IMR-90 (cell line): ENCODE measurements at regions not wholly inside any gene's neighbourhood (a gene's known extent, or its start where the extent isn't known, plus 50 kb on each side); places are given as distances from the start of the nearest gene placed in this dataset.

Experiments
- ATAC-seq: fragments of 200-7000 bp; cut with Tn5 transposase; 2 replicates; pipeline ENCODE4 v1.9.1; 2020; ENCODE audit warnings: low read depth, mild to moderate bottlenecking, moderate library complexity
- BruUV-seq: library from RNA; stranded (reverse); fragments of 400-500 nt; replicated peaks from 2 replicates; lab custom pipeline; 2021; lab: Mats Ljungman, UMichigan
- CTCF ChIA-PET: fragments of 300-600 bp; formaldehyde crosslinking; extraction: SDS; loops from one replicate; lab custom pipeline; 2021; ENCODE audit warnings: antibody characterized with exemption; lab: Yijun Ruan, JAX
- POLR2A ChIA-PET: fragments of 300-600 bp; sonication (Branson Sonifier 250); formaldehyde crosslinking; loops from one replicate; lab custom pipeline; 2022; ENCODE audit warnings: antibody characterized with exemption; ENCODE audit not compliant: unreplicated experiment; lab: Charles Lee
- DNase-seq: peaks from one replicate; pipeline ENCODE4 v3.0.0; 2013
- H2AFZ ChIP-seq: replicated peaks from 2 replicates; pipeline ENCODE3; 2013; ENCODE audit warnings: low read length, mild to moderate bottlenecking; ENCODE audit not compliant: poor library complexity
- H2AK5ac ChIP-seq: 2 replicates; pipeline ENCODE4 v1.6.1; 2013; ENCODE audit warnings: low read depth, low read length, inconsistent platforms
- H2AK9ac ChIP-seq: replicated peaks from 2 replicates; pipeline ENCODE3; 2013; ENCODE audit warnings: mild to moderate bottlenecking, low read depth, low read length, moderate library complexity; ENCODE audit not compliant: poor library complexity
- H2BK120ac ChIP-seq: 2 replicates; pipeline ENCODE4 v1.6.1; 2013; ENCODE audit warnings: low read depth, low read length, inconsistent platforms
- H2BK15ac ChIP-seq: 3 replicates; pipeline ENCODE4 v1.6.1; 2013; ENCODE audit warnings: low read depth, low read length, inconsistent platforms
- H2BK20ac ChIP-seq: 2 replicates; pipeline ENCODE4 v1.6.1; 2013; ENCODE audit warnings: low read depth, mild to moderate bottlenecking, inconsistent platforms, low read length, moderate library complexity
- H2BK5ac ChIP-seq: 2 replicates; pipeline ENCODE4 v1.6.1; 2013; ENCODE audit warnings: mild to moderate bottlenecking, low read depth, low read length, inconsistent platforms; ENCODE audit not compliant: poor library complexity, severe bottlenecking
- H3K14ac ChIP-seq: replicated peaks from 2 replicates; pipeline ENCODE4 v1.6.1; 2013; ENCODE audit warnings: low read depth, low read length, inconsistent platforms
- H3K18ac ChIP-seq: 2 replicates; pipeline ENCODE4 v1.6.1; 2013; ENCODE audit warnings: low read depth, low read length, control low read depth
- H3K23ac ChIP-seq: 2 replicates; pipeline ENCODE4 v1.6.1; 2013; ENCODE audit warnings: low read depth, low read length, inconsistent platforms
- H3K27ac ChIP-seq: 2 replicates; pipeline ENCODE4 v1.5.1; 2013; ENCODE audit warnings: mild to moderate bottlenecking, control low read depth, low read length; ENCODE audit not compliant: insufficient read depth
- H3K27me3 ChIP-seq: 2 replicates; pipeline ENCODE4 v1.6.1; 2013; ENCODE audit warnings: low read length; ENCODE audit not compliant: control insufficient read depth, insufficient read depth
- H3K36me3 ChIP-seq: 2 replicates; pipeline ENCODE4 v1.6.1; 2013; ENCODE audit warnings: low read length, mixed read lengths; ENCODE audit not compliant: control insufficient read depth, insufficient read depth
- H3K4ac ChIP-seq: 2 replicates; pipeline ENCODE4 v1.6.1; 2013; ENCODE audit warnings: low read depth, low read length, inconsistent platforms
- H3K4me1 ChIP-seq: 2 replicates; pipeline ENCODE4 v1.6.1; 2013; ENCODE audit warnings: low read length, mixed read lengths; ENCODE audit not compliant: control insufficient read depth, insufficient read depth
- H3K4me2 ChIP-seq: 2 replicates; pipeline ENCODE4 v1.6.1; 2013; ENCODE audit warnings: low read depth, mild to moderate bottlenecking, control low read depth, low read length, moderate library complexity
- H3K4me3 ChIP-seq: 2 replicates; pipeline ENCODE4 v1.5.1; 2013; ENCODE audit warnings: low read depth, mild to moderate bottlenecking, control low read depth, low read length, moderate library complexity; ENCODE audit not compliant: insufficient read depth
- H3K56ac ChIP-seq: 2 replicates; pipeline ENCODE4 v1.6.1; 2013; ENCODE audit warnings: low read length, inconsistent platforms; ENCODE audit not compliant: insufficient read depth; ENCODE audit errors: extremely low read depth
- H3K79me1 ChIP-seq, 2 experiments: 2 replicates each; pipeline ENCODE4 v1.6.1; 2013; ENCODE audit warnings: low read length in 2 of 2, inconsistent platforms in 1 of 2, low read depth in 1 of 2
- H3K9ac ChIP-seq: 2 replicates; pipeline ENCODE4 v1.6.1; 2013; ENCODE audit warnings: low read depth, low read length, control low read depth
- H3K9me1 ChIP-seq: 2 replicates; pipeline ENCODE4 v1.6.1; 2013; ENCODE audit warnings: low read length, inconsistent platforms; ENCODE audit not compliant: insufficient read depth
- H3K9me3 ChIP-seq: 2 replicates; pipeline ENCODE4 v1.6.1; 2013; ENCODE audit warnings: low read length; ENCODE audit not compliant: control insufficient read depth, insufficient read depth
- H4K20me1 ChIP-seq: 2 replicates; pipeline ENCODE4 v1.6.1; 2013; ENCODE audit warnings: low read length, inconsistent platforms; ENCODE audit not compliant: insufficient read depth
- H4K5ac ChIP-seq: 2 replicates; pipeline ENCODE4 v1.6.1; 2013; ENCODE audit warnings: mild to moderate bottlenecking, low read depth, low read length, control low read depth
- H4K8ac ChIP-seq, 2 experiments: 2 replicates each; pipeline ENCODE4 v1.6.1; 2013; ENCODE audit warnings: low read depth in 2 of 2, low read length in 2 of 2, control low read depth in 1 of 2, inconsistent platforms in 1 of 2
- H4K91ac ChIP-seq: 2 replicates; pipeline ENCODE4 v1.6.1; 2013; ENCODE audit warnings: low read depth, low read length, inconsistent platforms; ENCODE audit not compliant: insufficient read depth
- BHLHE40 ChIP-seq: fragments of 150-350 bp; IDR thresholded peaks from 2 replicates; pipeline ENCODE4 v1.6.1; 2016; ENCODE audit warnings: mild to moderate bottlenecking, low read depth, low read length
- CEBPB ChIP-seq: IDR thresholded peaks from 2 replicates; pipeline ENCODE4 v1.6.1; 2012; ENCODE audit warnings: low read depth, low read length, improper control_type of control experiment
- CHD1 ChIP-seq: IDR thresholded peaks from 2 replicates; pipeline ENCODE4 v1.6.1; 2012; ENCODE audit warnings: low read depth, low read length, improper control_type of control experiment
- CTCF ChIP-seq: conservative IDR thresholded peaks from 2 replicates; pipeline ENCODE4 v1.5.1; 2012; ENCODE audit warnings: mild to moderate bottlenecking, low read depth, low read length, improper control_type of control experiment
- ELK1 ChIP-seq: fragments of 150-350 bp; IDR thresholded peaks from 2 replicates; pipeline ENCODE4 v1.6.1; 2016; ENCODE audit warnings: low read depth, mild to moderate bottlenecking, low read length, moderate library complexity, borderline replicate concordance
- MAFK ChIP-seq: IDR thresholded peaks from 2 replicates; pipeline ENCODE4 v1.6.1; 2012; ENCODE audit warnings: low read depth, low read length, improper control_type of control experiment
- MAZ ChIP-seq: IDR thresholded peaks from 2 replicates; pipeline ENCODE4 v1.6.1; 2012; ENCODE audit warnings: low read depth, mild to moderate bottlenecking, low read length, improper control_type of control experiment, moderate library complexity, borderline replicate concordance
- MXI1 ChIP-seq: IDR thresholded peaks from 2 replicates; pipeline ENCODE4 v1.6.1; 2012; ENCODE audit warnings: low read depth, mild to moderate bottlenecking, low read length, moderate library complexity, borderline replicate concordance
- NFE2L2 ChIP-seq: fragments of 150-350 bp; IDR thresholded peaks from 2 replicates; pipeline ENCODE4 v1.6.1; 2016; ENCODE audit warnings: low read depth, mild to moderate bottlenecking, low read length
- POLR2A ChIP-seq: IDR thresholded peaks from 2 replicates; pipeline ENCODE4 v1.6.1; 2012; ENCODE audit warnings: mild to moderate bottlenecking, low read depth, low read length
- RAD21 ChIP-seq: IDR thresholded peaks from 2 replicates; pipeline ENCODE4 v1.6.1; 2012; ENCODE audit warnings: low read length, improper control_type of control experiment
- RCOR1 ChIP-seq: IDR thresholded peaks from 2 replicates; pipeline ENCODE4 v1.6.1; 2012; ENCODE audit warnings: mild to moderate bottlenecking, low read length, improper control_type of control experiment; ENCODE audit not compliant: insufficient replicate concordance
- RFX5 ChIP-seq: IDR thresholded peaks from 2 replicates; pipeline ENCODE4 v1.8.0; 2012; ENCODE audit warnings: low read depth, mild to moderate bottlenecking, low read length, moderate library complexity
- SMC3 ChIP-seq: fragments of 150-350 bp; IDR thresholded peaks from 2 replicates; pipeline ENCODE4 v1.6.1; 2016; ENCODE audit warnings: low read depth, mild to moderate bottlenecking, antibody characterized with exemption, low read length, moderate library complexity
- USF2 ChIP-seq: fragments of 150-350 bp; IDR thresholded peaks from 2 replicates; pipeline ENCODE4 v1.6.1; 2017; ENCODE audit warnings: mild to moderate bottlenecking, antibody characterized with exemption, low read length, low read depth
- WGBS, 2 experiments: methylation state at CpG; one replicate each; pipeline versions ENCODE4 v1.1.5 to v1.1.7; 2013; ENCODE audit warnings: missing lambda C conversion rate in 2 of 2; ENCODE audit not compliant: insufficient read length in 1 of 2; ENCODE audit errors: extremely low coverage in 2 of 2; 5-methylcytosine and 5-hydroxymethylcytosine counted together
- dilution Hi-C: fragments of 300-500 bp; cut with HindIII; formaldehyde crosslinking; loops from one replicate; pipeline ENCODE4 v1.14.3; 2018; ENCODE audit warnings: low sequenced_read_pairs; ENCODE audit not compliant: unreplicated experiment
- in situ Hi-C: fragments of 300-500 bp; cut with MboI; formaldehyde crosslinking; loops from 3 replicates; pipeline ENCODE4 v1.14.3; 2019; ENCODE audit warnings: low sequenced_read_pairs, inconsistent platforms, mixed read lengths
- intact Hi-C: fragments of 100-400 bp; cut with micrococcal nuclease; formaldehyde crosslinking; loops from 2 replicates; pipeline ENCODE4 v1.10.0; 2022

GRCh38 chr2:53434466-53434865 lies 333.1 kb upstream of the CHAC2 start:
- Histone ChIP-seq H2BK20ac (no peak overlapping the region), H3K27ac (no peak overlapping the region), H3K79me1 (no peaks in the 10 kb centered on the region), H4K5ac (no peak overlapping the region), H3K9me1 (no peaks in the 10 kb centered on the region), H2AK9ac (no peak overlapping the region), H4K8ac (no peak overlapping the region), H3K9ac (no peak overlapping the region), H3K18ac (no peak overlapping the region), H3K4me1 (no peaks in the 10 kb centered on the region), H3K4ac (no peak overlapping the region), H3K14ac (no peak overlapping the region), H2BK15ac (no peak overlapping the region), H3K56ac (no peak overlapping the region), H4K91ac (no peak overlapping the region), H4K20me1 (no peaks in the 10 kb centered on the region), H3K36me3 (no peaks in the 10 kb centered on the region), H3K4me2 (no peak overlapping the region), H3K4me3 (no peak overlapping the region), H3K23ac (no peak overlapping the region), H3K27me3 (no peaks in the 10 kb centered on the region; the same call in 1 of the 2 replicates), H3K9me3 (no peaks in the 10 kb centered on the region), H2BK5ac (no peak overlapping the region), H2BK120ac (no peak overlapping the region), H2AK5ac (no peak overlapping the region), H2AFZ (no peak overlapping the region)
- BruUV-seq, result no TSS peak
- no CpG with 5 or more reads among the region's 1 CpG for WGBS, 2 experiments
- intact Hi-C loops (no loop called here), in situ Hi-C loops (no loop called here), dilution Hi-C loops (no loop called here)
- TF ChIP-seq POLR2A (no peak), CEBPB (no peak), SMC3 (no peak), MAZ (no peak), CTCF (no peak), MXI1 (no peak), CHD1 (no peak), ELK1 (no peak), BHLHE40 (no peak), RFX5 (no peak), RCOR1 (no peak), NFE2L2 (no peak), MAFK (no peak), RAD21 (no peak), USF2 (no peak)
- DNase-seq (no peak), ATAC-seq (no peak)
- POLR2A ChIA-PET, result no interaction called here
- CTCF ChIA-PET, result no interaction called here
